H1 (cell line): ENCODE measurements at regions not wholly inside any gene's neighbourhood (a gene's known extent, or its start where the extent isn't known, plus 50 kb on each side); places are given as distances from the start of the nearest gene placed in this dataset.

ENCODE experiments used
- NANOG ChIP-seq: IDR thresholded peaks from 2 replicates; pipeline ENCODE4 v1.6.1; 2011; ENCODE audit warnings: low read length, low read depth, mild to moderate bottlenecking, inconsistent platforms; ENCODE audit not compliant: insufficient read depth, poor library complexity, severe bottlenecking
- SUZ12 ChIP-seq: fragments of 200-600 bp; sonication (generic); IDR thresholded peaks from 2 replicates; pipeline ENCODE4 v1.6.1; 2012; ENCODE audit warnings: mild to moderate bottlenecking, inconsistent platforms, low read length, moderate library complexity, mixed read lengths

DNA sequence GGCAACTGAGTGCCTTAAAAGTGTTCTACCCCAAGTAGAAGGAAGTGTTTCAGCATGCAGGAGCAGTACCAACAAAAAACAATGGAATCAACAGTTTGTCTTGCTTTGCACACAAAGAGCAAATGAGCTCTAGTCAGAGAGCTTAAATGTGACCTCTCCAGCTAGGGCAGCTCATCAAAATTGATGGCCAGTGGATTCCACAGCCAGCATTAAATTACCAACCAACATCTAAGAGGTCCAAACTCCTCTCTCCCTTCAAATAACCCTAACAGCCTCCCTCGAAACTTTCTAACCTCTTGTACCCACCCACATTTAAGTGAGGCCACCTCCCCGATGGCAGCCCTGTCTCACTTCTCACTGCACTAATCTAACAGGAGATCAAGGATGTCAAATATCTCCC is 219.9 kb downstream of the CHIC2 start (continued):
- no peak for TF ChIP-seq NANOG
- no peak for TF ChIP-seq SUZ12
